SK-N-SH (cell line): ENCODE measurements at regions not wholly inside any gene's neighbourhood (a gene's known extent, or its start where the extent isn't known, plus 50 kb on each side); places are given as distances from the start of the nearest gene placed in this dataset.

Source experiments
- CTCF ChIA-PET: fragments of 300-600, 350-600 bp; formaldehyde crosslinking; extraction: SDS; loops from one replicate; lab custom pipeline; 2021; lab: Yijun Ruan, JAX
- POLR2A ChIA-PET: fragments of 350-600 bp; sonication (Branson Sonifier 250); formaldehyde crosslinking; extraction: SDS; loops from one replicate; lab custom pipeline; 2020; ENCODE audit warnings: antibody characterized with exemption, inconsistent platforms; lab: Yijun Ruan, JAX
- DNase-seq: peaks from one replicate; pipeline ENCODE4 v3.0.0; 2012
- H2AFZ ChIP-seq: fragments of 200-600 bp; sonication (generic); 2 replicates; pipeline ENCODE4 v1.8.1; 2016; ENCODE audit warnings: antibody characterized with exemption, mild to moderate bottlenecking, low read depth
- H3F3A ChIP-seq: fragments of 200-600 bp; sonication (generic); replicated peaks from 2 replicates; pipeline ENCODE3; 2016; ENCODE audit warnings: antibody characterized with exemption, mild to moderate bottlenecking; ENCODE audit not compliant: insufficient read depth
- H3K27ac ChIP-seq, 2 experiments: fragments of 200-500 bp in 1 of 2; fragments of 200-600 bp in 1 of 2; sonication (Bioruptor generic) in 1 of 2; sonication (generic), shearing (Covaris generic) in 1 of 2; 2 replicates each; pipeline versions ENCODE4 v1.5.1 to v1.6.1; 2014 to 2016; ENCODE audit warnings: low read depth in 2 of 2, inconsistent platforms in 1 of 2, low read length in 1 of 2, mild to moderate bottlenecking in 1 of 2, mixed read lengths in 1 of 2
- H3K27me3 ChIP-seq: fragments of 200-600 bp; sonication (generic), shearing (Covaris generic); 2 replicates; pipeline ENCODE4 v1.6.1; 2016; ENCODE audit warnings: mixed run types; ENCODE audit not compliant: insufficient read depth
- H3K36me3 ChIP-seq, 2 experiments: fragments of 200-500 bp in 1 of 2; fragments of 200-600 bp in 1 of 2; sonication (Bioruptor generic) in 1 of 2; sonication (generic) in 1 of 2; replicated peaks in 1 of 2; 2 replicates each; pipeline versions ENCODE3 to v1.5.1; 2014 to 2016; ENCODE audit warnings: low read length in 1 of 2, mild to moderate bottlenecking in 1 of 2; ENCODE audit not compliant: insufficient read depth in 2 of 2, control insufficient read depth in 1 of 2
- H3K4me1 ChIP-seq, 2 experiments: fragments of 200-500 bp in 1 of 2; fragments of 200-600 bp in 1 of 2; sonication (Bioruptor generic) in 1 of 2; sonication (generic), shearing (Covaris generic) in 1 of 2; 2 replicates each; pipeline versions ENCODE4 v1.5.1 to v1.6.1; 2014 to 2016; ENCODE audit warnings: low read depth in 1 of 2, low read length in 1 of 2, mixed run types in 1 of 2; ENCODE audit not compliant: insufficient read depth in 2 of 2, control insufficient read depth in 1 of 2
- H3K4me2 ChIP-seq: fragments of 200-600 bp; sonication (generic), shearing (Covaris generic); 2 replicates; pipeline ENCODE4 v1.6.1; 2017; ENCODE audit warnings: mixed run types
- H3K4me3 ChIP-seq, 2 experiments: fragments of 200-500 bp in 1 of 2; fragments of 200-600 bp in 1 of 2; sonication (Bioruptor generic) in 1 of 2; sonication (generic), shearing (Covaris generic) in 1 of 2; 2 replicates each; pipeline versions ENCODE4 v1.5.1 to v1.8.1; 2014 to 2016; ENCODE audit warnings: low read depth in 2 of 2, inconsistent platforms in 1 of 2, low read length in 1 of 2, mild to moderate bottlenecking in 1 of 2, mixed read lengths in 1 of 2, moderate library complexity in 1 of 2
- H3K79me2 ChIP-seq: fragments of 200-600 bp; sonication (generic); 2 replicates; pipeline ENCODE4 v1.8.1; 2017; ENCODE audit warnings: mild to moderate bottlenecking; ENCODE audit not compliant: insufficient read depth
- H3K9ac ChIP-seq: fragments of 200-600 bp; sonication (generic); 2 replicates; pipeline ENCODE4 v1.6.1; 2017; ENCODE audit warnings: mixed run types
- H3K9me2 ChIP-seq: fragments of 200-600 bp; sonication (generic); 2 replicates; pipeline ENCODE4 v1.6.1; 2017; ENCODE audit warnings: mixed run types
- H3K9me3 ChIP-seq: fragments of 200-600 bp; sonication (generic); 2 replicates; pipeline ENCODE4 v1.6.1; 2017; ENCODE audit warnings: mixed run types, mild to moderate bottlenecking, moderate library complexity
- H4K20me1 ChIP-seq: fragments of 200-600 bp; sonication (generic); 2 replicates; pipeline ENCODE4 v1.6.1; 2017; ENCODE audit warnings: mild to moderate bottlenecking, mixed run types; ENCODE audit not compliant: insufficient read depth
- CTCF ChIP-seq: fragments of 200-600 bp; sonication (generic); IDR thresholded peaks from 2 replicates; pipeline ENCODE4 v1.6.1; 2017; ENCODE audit warnings: antibody characterized with exemption, mild to moderate bottlenecking, moderate library complexity
- FOXJ3 ChIP-seq: sonication (generic); formaldehyde crosslinking; IDR thresholded peaks from 2 replicates; pipeline ENCODE4 v1.5.1; 2020; ENCODE audit warnings: mild to moderate bottlenecking, missing genetic modification reagents
- GABPA ChIP-seq: IDR thresholded peaks from 2 replicates; pipeline ENCODE4 v1.4.0; 2012; ENCODE audit warnings: low read depth, mild to moderate bottlenecking
- GATA2 ChIP-seq: sonication (generic); formaldehyde crosslinking; IDR thresholded peaks from 2 replicates; pipeline ENCODE4 v1.5.0; 2020; ENCODE audit warnings: mild to moderate bottlenecking, missing genetic modification reagents
- IRF3 ChIP-seq: fragments of 150-350 bp; IDR thresholded peaks from 2 replicates; pipeline ENCODE4 v1.6.1; 2016; ENCODE audit warnings: mild to moderate bottlenecking, low read depth, low read length
- MAX ChIP-seq: IDR thresholded peaks from 2 replicates; pipeline ENCODE4 v1.4.0; 2012; ENCODE audit warnings: low read depth
- NRF1 ChIP-seq: IDR thresholded peaks from 2 replicates; pipeline ENCODE4 v1.6.1; 2012; ENCODE audit warnings: low read depth, mild to moderate bottlenecking, low read length
- POLR2AphosphoS5 ChIP-seq: IDR thresholded peaks from 2 replicates; pipeline ENCODE4 v1.6.1; 2012; ENCODE audit warnings: low read depth, low read length
- REST ChIP-seq: IDR thresholded peaks from 2 replicates; pipeline ENCODE4 v1.6.1; 2012; ENCODE audit warnings: mild to moderate bottlenecking, low read depth, low read length, moderate library complexity
- RXRA ChIP-seq: IDR thresholded peaks from 2 replicates; pipeline ENCODE4 v1.4.0; 2012; ENCODE audit warnings: low read depth, mild to moderate bottlenecking, borderline replicate concordance
- SIN3A ChIP-seq: IDR thresholded peaks from 2 replicates; pipeline ENCODE4 v1.6.1; 2012; ENCODE audit warnings: low read depth, mild to moderate bottlenecking, low read length, moderate library complexity, borderline replicate concordance
- TAF1 ChIP-seq: IDR thresholded peaks from 2 replicates; pipeline ENCODE4 v1.6.1; 2012; ENCODE audit warnings: low read depth, mild to moderate bottlenecking, low read length, moderate library complexity, borderline replicate concordance
- TCF12 ChIP-seq: IDR thresholded peaks from 2 replicates; pipeline ENCODE4 v1.4.0; 2012
- ZBTB33 ChIP-seq: IDR thresholded peaks from 2 replicates; pipeline ENCODE4 v1.4.0; 2012; ENCODE audit warnings: low read depth, borderline replicate concordance
- WGBS: methylation state at CpG from one replicate; pipeline ENCODE4 v1.1.6; 2017; ENCODE audit warnings: low lambda C conversion rate; 5-methylcytosine and 5-hydroxymethylcytosine counted together

GRCh38 chr2:108074150-108074549 lies 87.8 kb downstream of the SLC5A7 start:
- peak; percentile 43 for TF ChIP-seq GATA2
- TF ChIP-seq IRF3 = no peak
- Histone ChIP-seq H4K20me1 (no peaks in the 10 kb centered on the region), H3K4me1 (peaks cover 0 to 8% of the 10 kb centered on the region in 2 experiments; a peak in 2 of 4 replicates), H3F3A (no peaks in the 10 kb centered on the region), H3K4me2 (no peak overlapping the region), H3K9me3 (no peaks in the 10 kb centered on the region), H3K79me2 (no peaks in the 10 kb centered on the region), H3K27me3 (no peaks in the 10 kb centered on the region), H2AFZ (no peak overlapping the region), H3K27ac (no peak overlapping the region), H3K4me3 (no peak overlapping the region), H3K9ac (no peak overlapping the region), H3K36me3 (no peaks in the 10 kb centered on the region), H3K9me2 (no peaks in the 10 kb centered on the region)
- POLR2A ChIA-PET = no interaction called here
- CTCF ChIA-PET = interaction anchor here (0.5 to 2.0 kb wide), 3 partner anchors 33 to 96 kb away, joined by 3 to 7 read pairs (median 3); no protein-coding TSS in a partner anchor
- WGBS = 38% methylated on average over 4 of the region's 4 CpGs
- DNase-seq = peak; percentile 22

GRCh38 chr2:108074946-108075345 lies 88.6 kb downstream of the SLC5A7 start:
- Histone ChIP-seq H3K9me2 (no peaks in the 10 kb centered on the region), H3K27me3 (no peaks in the 10 kb centered on the region), H2AFZ (no peak overlapping the region), H3F3A (no peaks in the 10 kb centered on the region), H3K79me2 (no peaks in the 10 kb centered on the region), H3K9me3 (no peaks in the 10 kb centered on the region), H3K4me2 (no peak overlapping the region), H3K4me3 (no peak overlapping the region), H3K36me3 (no peaks in the 10 kb centered on the region), H4K20me1 (no peaks in the 10 kb centered on the region), H3K4me1 (peaks cover 0 to 8% of the 10 kb centered on the region in 2 experiments; a peak in 2 of 4 replicates), H3K9ac (no peak overlapping the region), H3K27ac (no peak overlapping the region)
- no peak for TF ChIP-seq RXRA
- TF ChIP-seq ZBTB33 = no peak
- TF ChIP-seq GABPA = no peak
- TF ChIP-seq POLR2AphosphoS5 = no peak
- no peak for TF ChIP-seq CTCF
- no peak for TF ChIP-seq FOXJ3 (CRISPR knock-in tag)
- TF ChIP-seq SIN3A = no peak
- no peak for TF ChIP-seq NRF1
- TF ChIP-seq TCF12 = no peak
- no peak for TF ChIP-seq MAX
- no peak for TF ChIP-seq REST
- no peak for TF ChIP-seq GATA2
- no peak for TF ChIP-seq TAF1
- 67% methylated on average over 5 of the region's 5 CpGs for whole genome bisulfite sequencing
- ChIA-PET POLR2A (no interaction called here), CTCF (no interaction called here)
- no peak for DNase-seq
